Vagina (tissue), 2 donors: ENCODE measurements at regions not wholly inside any gene's neighbourhood (a gene's known extent, or its start where the extent isn't known, plus 50 kb on each side); places are given as distances from the start of the nearest gene placed in this dataset.

ENCODE experiments used
- DNase-seq, 2 donors: peaks; one replicate each; pipeline ENCODE4 v3.0.0-alpha.2; 2017; ENCODE audit errors: extremely low spot score in 2 of 2
- H3K27ac ChIP-seq: fragments of 200-600 bp; sonication (generic); one replicate; pipeline ENCODE4 v1.5.1; 2019
- H3K27me3 ChIP-seq: fragments of 200-600 bp; sonication (generic); one replicate; pipeline ENCODE4 v1.5.1; 2019
- H3K36me3 ChIP-seq, 2 donors: fragments of 200-600 bp; sonication (generic); one replicate each; pipeline ENCODE4 v1.5.1; 2017 to 2019
- H3K4me1 ChIP-seq: fragments of 200-600 bp; sonication (generic); one replicate; pipeline ENCODE4 v1.5.1; 2019
- H3K4me3 ChIP-seq, 2 donors: fragments of 200-600 bp; sonication (generic); 1 replicate in 1 of 2; 2 replicates in 1 of 2; pipeline ENCODE4 v1.5.1; 2016 to 2019
- H3K9me3 ChIP-seq: fragments of 200-600 bp; sonication (generic); one replicate; pipeline ENCODE4 v1.5.1; 2019
- POLR2A ChIP-seq, 2 donors: fragments of 450-650 bp; IDR thresholded peaks; one replicate each; pipeline ENCODE4 v1.6.1; 2017; ENCODE audit warnings: antibody characterized with exemption in 2 of 2, mild to moderate bottlenecking in 2 of 2, moderate library complexity in 2 of 2
- POLR2AphosphoS5 ChIP-seq, 2 donors: sonication (generic); formaldehyde crosslinking; IDR thresholded peaks; one replicate each; pipeline ENCODE4 v1.9.0; 2017; ENCODE audit warnings: antibody characterized with exemption in 2 of 2, mild to moderate bottlenecking in 2 of 2, low read depth in 1 of 2; ENCODE audit not compliant: insufficient read depth in 1 of 2
- intact Hi-C: fragments of 100-400 bp; cut with DNase I; formaldehyde crosslinking; loops from one replicate; pipeline ENCODE4 v1.15.1; 2023
- TF ChIP-seq, protein P1 (sequence below), 3 experiments: fragments of 450-650 bp in 2 of 3; fragments of 200-600 bp in 1 of 3; sonication (generic) in 1 of 3; IDR thresholded peaks; one replicate each; pipeline ENCODE4 v1.5.1; 2017 to 2019; ENCODE audit warnings: antibody characterized with exemption in 3 of 3, mild to moderate bottlenecking in 2 of 3, moderate library complexity in 2 of 3

DNA sequence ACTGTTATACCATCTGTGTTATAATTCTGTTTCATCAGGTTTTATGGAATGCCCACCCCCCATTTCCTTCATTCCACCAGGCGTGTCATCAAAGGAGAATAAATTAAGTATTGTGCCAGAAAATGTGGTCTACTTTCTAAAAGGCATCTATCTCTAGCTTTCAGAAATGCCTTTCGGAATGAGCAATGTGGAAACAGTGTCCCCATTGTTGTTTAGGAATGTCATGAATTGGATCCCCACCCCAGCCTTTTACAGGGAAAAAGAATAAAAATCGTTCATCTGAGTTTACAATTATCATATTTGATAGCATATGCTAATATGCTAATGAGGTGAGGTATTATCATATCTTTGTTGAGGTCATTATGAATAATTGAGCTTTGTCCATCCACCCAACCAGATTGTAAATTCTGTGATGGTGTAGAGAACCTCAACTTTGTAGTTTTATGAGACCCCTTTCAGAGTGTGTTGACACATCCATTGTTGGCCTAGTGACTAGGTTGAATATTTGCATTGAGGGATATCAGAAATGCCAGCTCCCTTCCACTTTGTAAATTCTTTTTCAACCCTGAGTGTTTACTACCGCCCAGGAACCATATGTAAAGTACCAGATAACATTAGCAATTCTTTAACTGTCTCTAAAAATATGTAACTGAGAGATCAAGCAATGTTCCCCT is 56.2 kb upstream of the CCDC160 start:
- no peaks in the 10 kb centered on the region for H3K4me1 ChIP-seq
- TF ChIP-seq POLR2A (IDR thresholded peaks at IDR 0.05) (no peak), POLR2AphosphoS5 (IDR thresholded peaks at IDR 0.05; ENCODE audit: insufficient read depth in 1 of 2, low read depth in 1 of 2) (no peak)
- TF ChIP-seq, protein P1, sequence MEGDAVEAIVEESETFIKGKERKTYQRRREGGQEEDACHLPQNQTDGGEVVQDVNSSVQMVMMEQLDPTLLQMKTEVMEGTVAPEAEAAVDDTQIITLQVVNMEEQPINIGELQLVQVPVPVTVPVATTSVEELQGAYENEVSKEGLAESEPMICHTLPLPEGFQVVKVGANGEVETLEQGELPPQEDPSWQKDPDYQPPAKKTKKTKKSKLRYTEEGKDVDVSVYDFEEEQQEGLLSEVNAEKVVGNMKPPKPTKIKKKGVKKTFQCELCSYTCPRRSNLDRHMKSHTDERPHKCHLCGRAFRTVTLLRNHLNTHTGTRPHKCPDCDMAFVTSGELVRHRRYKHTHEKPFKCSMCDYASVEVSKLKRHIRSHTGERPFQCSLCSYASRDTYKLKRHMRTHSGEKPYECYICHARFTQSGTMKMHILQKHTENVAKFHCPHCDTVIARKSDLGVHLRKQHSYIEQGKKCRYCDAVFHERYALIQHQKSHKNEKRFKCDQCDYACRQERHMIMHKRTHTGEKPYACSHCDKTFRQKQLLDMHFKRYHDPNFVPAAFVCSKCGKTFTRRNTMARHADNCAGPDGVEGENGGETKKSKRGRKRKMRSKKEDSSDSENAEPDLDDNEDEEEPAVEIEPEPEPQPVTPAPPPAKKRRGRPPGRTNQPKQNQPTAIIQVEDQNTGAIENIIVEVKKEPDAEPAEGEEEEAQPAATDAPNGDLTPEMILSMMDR (IDR thresholded peaks at IDR 0.05) = no peak
- H3K4me3 ChIP-seq = no peak overlapping the region

GRCh38 chrX:134181275-134181660 is 55.7 kb upstream of the CCDC160 start:
- DNase-seq = no peak
- Histone ChIP-seq H3K27me3 (no peaks in the 10 kb centered on the region), H3K4me3 (no peak overlapping the region), H3K27ac (no peak overlapping the region), H3K36me3 (no peaks in the 10 kb centered on the region), H3K9me3 (no peaks in the 10 kb centered on the region), H3K4me1 (no peaks in the 10 kb centered on the region)
- intact Hi-C loops = no loop called here
- TF ChIP-seq, protein P1 (IDR thresholded peaks at IDR 0.05) = no peak
- no peak for TF ChIP-seq POLR2AphosphoS5 (IDR thresholded peaks at IDR 0.05; ENCODE audit: insufficient read depth in 1 of 2, low read depth in 1 of 2)
- TF ChIP-seq POLR2A (IDR thresholded peaks at IDR 0.05) = no peak

More for the DNA sequence above, 56.2 kb upstream of the CCDC160 start:
- Histone ChIP-seq H3K27ac (no peak overlapping the region), H3K27me3 (no peaks in the 10 kb centered on the region), H3K9me3 (no peaks in the 10 kb centered on the region), H3K36me3 (no peaks in the 10 kb centered on the region)
- intact Hi-C loops = no loop called here
- no peak for DNase-seq

DNA sequence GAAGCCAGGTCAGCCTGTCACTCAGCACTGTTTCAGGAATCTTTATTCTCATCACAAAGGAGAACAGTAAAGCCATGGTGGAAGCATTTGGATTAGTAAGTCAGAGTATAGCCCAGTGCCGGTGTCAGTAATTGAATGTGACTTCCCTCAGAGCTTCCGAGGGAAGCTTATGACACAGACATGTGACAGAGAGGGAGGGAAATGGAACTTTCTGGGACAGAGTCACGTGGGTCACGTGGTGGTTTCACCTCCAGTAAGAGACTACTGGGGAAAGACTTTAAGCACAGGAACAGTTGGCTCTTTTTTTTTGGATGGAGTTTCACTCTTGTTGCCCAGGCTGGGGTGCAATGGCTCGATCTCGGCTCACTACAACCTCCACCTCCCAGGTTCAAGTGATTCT is 53.3 kb upstream of the CCDC160 start:
- Histone ChIP-seq H3K27me3 (no peaks in the 10 kb centered on the region), H3K36me3 (no peaks in the 10 kb centered on the region), H3K4me1 (no peaks in the 10 kb centered on the region), H3K4me3 (no peak overlapping the region), H3K9me3 (no peaks in the 10 kb centered on the region), H3K27ac (no peak overlapping the region)
- intact Hi-C loops = no loop called here
- no peak for DNase-seq
- no peak for TF ChIP-seq POLR2A (IDR thresholded peaks at IDR 0.05)
- TF ChIP-seq, protein P1 (IDR thresholded peaks at IDR 0.05) = no peak
- no peak for TF ChIP-seq POLR2AphosphoS5 (IDR thresholded peaks at IDR 0.05; ENCODE audit: insufficient read depth in 1 of 2, low read depth in 1 of 2)

DNA sequence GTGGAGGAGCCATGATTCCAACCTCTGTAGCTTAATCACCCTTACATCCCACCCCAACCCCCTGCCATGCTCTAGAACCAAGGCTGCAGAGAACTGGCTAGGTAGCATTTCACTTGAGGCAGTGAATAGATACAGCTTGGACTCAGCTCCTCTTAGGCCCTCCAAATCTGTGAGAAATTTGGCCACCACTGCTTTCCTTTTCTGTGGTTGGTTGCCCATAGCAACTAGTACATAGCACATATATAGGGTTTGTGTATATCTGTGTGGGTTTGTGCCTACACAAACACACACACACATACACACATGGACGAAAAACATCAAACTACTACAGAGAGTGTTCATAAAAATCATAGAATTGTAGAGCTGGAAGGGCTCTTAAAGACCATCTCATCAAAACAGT is 52.0 kb upstream of the CCDC160 start:
- Histone ChIP-seq H3K9me3 (no peaks in the 10 kb centered on the region), H3K4me3 (no peak overlapping the region), H3K4me1 (no peaks in the 10 kb centered on the region), H3K36me3 (no peaks in the 10 kb centered on the region), H3K27me3 (no peaks in the 10 kb centered on the region), H3K27ac (no peak overlapping the region)
- no peak for DNase-seq
- intact Hi-C loops = no loop called here
- TF ChIP-seq POLR2AphosphoS5 (IDR thresholded peaks at IDR 0.05; ENCODE audit: insufficient read depth in 1 of 2, low read depth in 1 of 2) = no peak
- TF ChIP-seq, protein P1 (IDR thresholded peaks at IDR 0.05) = no peak
- no peak for TF ChIP-seq POLR2A (IDR thresholded peaks at IDR 0.05)

DNA sequence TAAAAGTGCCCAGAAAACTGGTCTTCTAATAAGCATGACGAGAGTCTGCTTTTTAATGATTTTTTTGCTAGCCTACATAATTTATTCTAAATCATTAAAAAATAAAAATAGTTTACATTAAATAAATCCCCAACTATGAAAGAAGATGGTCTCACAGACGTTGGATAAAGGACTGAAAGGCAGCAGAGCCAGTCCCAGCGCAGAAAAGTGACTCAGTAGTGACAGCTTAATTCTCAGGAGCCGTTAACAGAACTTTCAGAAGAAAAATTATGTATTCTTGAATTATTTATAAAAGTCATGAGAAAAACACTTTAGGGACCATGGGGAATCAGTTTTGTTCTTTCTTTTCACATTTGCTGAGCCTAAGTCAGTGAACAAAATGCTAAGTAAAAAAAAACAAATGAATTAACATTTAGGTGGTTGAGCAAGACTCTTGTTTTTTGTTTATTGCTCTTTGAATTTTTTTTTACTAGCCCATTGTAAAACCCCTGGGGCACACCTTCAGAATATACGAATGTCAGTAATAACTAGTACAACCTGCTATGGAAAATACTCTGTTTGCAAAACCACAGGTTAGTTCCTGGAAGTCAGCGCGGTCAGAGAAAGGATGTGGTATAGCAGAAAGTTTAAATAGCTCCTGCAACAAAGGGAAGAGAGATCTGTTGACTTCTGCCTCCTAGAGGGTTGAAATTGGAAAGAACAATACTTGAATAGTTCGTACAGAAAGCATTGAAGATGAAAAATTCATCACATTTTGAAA is 50.4 kb upstream of the CCDC160 start:
- no peak for TF ChIP-seq POLR2AphosphoS5 (IDR thresholded peaks at IDR 0.05; ENCODE audit: insufficient read depth in 1 of 2, low read depth in 1 of 2)
- TF ChIP-seq POLR2A (IDR thresholded peaks at IDR 0.05) = no peak
- TF ChIP-seq, protein P1 (IDR thresholded peaks at IDR 0.05) = no peak
- H3K27me3 ChIP-seq = no peaks in the 10 kb centered on the region
- intact Hi-C loops = no loop called here
- no peaks in the 10 kb centered on the region for H3K36me3 ChIP-seq
- H3K9me3 ChIP-seq = no peaks in the 10 kb centered on the region
- DNase-seq = no peak
- H3K4me3 ChIP-seq = no peak overlapping the region
- H3K27ac ChIP-seq = no peak overlapping the region
- no peaks in the 10 kb centered on the region for H3K4me1 ChIP-seq
